ENCODE measurements at regions not wholly inside any gene's neighbourhood (a gene's known extent, or its start where the extent isn't known, plus 50 kb on each side); places are given as distances from the start of the nearest gene placed in this dataset.

GRCh38 chr6:148157841-148158240 is 184.8 kb upstream of the SASH1 start:
- TF ChIP-seq, protein P1, sequence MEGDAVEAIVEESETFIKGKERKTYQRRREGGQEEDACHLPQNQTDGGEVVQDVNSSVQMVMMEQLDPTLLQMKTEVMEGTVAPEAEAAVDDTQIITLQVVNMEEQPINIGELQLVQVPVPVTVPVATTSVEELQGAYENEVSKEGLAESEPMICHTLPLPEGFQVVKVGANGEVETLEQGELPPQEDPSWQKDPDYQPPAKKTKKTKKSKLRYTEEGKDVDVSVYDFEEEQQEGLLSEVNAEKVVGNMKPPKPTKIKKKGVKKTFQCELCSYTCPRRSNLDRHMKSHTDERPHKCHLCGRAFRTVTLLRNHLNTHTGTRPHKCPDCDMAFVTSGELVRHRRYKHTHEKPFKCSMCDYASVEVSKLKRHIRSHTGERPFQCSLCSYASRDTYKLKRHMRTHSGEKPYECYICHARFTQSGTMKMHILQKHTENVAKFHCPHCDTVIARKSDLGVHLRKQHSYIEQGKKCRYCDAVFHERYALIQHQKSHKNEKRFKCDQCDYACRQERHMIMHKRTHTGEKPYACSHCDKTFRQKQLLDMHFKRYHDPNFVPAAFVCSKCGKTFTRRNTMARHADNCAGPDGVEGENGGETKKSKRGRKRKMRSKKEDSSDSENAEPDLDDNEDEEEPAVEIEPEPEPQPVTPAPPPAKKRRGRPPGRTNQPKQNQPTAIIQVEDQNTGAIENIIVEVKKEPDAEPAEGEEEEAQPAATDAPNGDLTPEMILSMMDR (IDR thresholded peaks at IDR 0.05; ENCODE audit: insufficient read depth, low read depth, low read length), result no peak
- TF ChIP-seq EZH2 (IDR thresholded peaks at IDR 0.05; ENCODE audit: insufficient read depth, low read length), result no peak

Data from astrocyte (in vitro differentiated cells and primary cell).